H1 (cell line): ENCODE measurements at regions not wholly inside any gene's neighbourhood (a gene's known extent, or its start where the extent isn't known, plus 50 kb on each side); places are given as distances from the start of the nearest gene placed in this dataset.

Experiments used
- PHF8 ChIP-seq: fragments of 200-600 bp; sonication (generic); conservative IDR thresholded peaks from 2 replicates; pipeline ENCODE4 v1.7.1; 2012; ENCODE audit warnings: low read depth, mild to moderate bottlenecking, inconsistent platforms, low read length, moderate library complexity
- SIRT6 ChIP-seq: IDR thresholded peaks from one replicate; pipeline ENCODE4 v1.7.1; 2012; ENCODE audit warnings: low read length, inconsistent platforms

- TF ChIP-seq SIRT6, result no peak
- TF ChIP-seq PHF8, result no peak
Observed at GRCh38 chr6:23307516-23307915, 738.1 kb downstream of the HDGFL1 start (continued).
